MCF 10A (cell line): ENCODE measurements at regions not wholly inside any gene's neighbourhood (a gene's known extent, or its start where the extent isn't known, plus 50 kb on each side); places are given as distances from the start of the nearest gene placed in this dataset.

ENCODE experiments used
- BruUV-seq: library from RNA; stranded (reverse); fragments of 400-500 nt; replicated peaks from 2 replicates; lab custom pipeline; 2021; lab: Mats Ljungman, UMichigan
- CTCF ChIA-PET: fragments of 300-600 bp; sonication (Branson Sonifier 250); formaldehyde crosslinking; extraction: SDS; loops from one replicate; lab custom pipeline; 2021; ENCODE audit warnings: antibody characterized with exemption, inconsistent platforms; lab: Yijun Ruan, JAX
- POLR2A ChIA-PET: fragments of 300-600, 350-650 bp; sonication (Branson Sonifier 250); formaldehyde crosslinking; extraction: SDS; loops from one replicate; lab custom pipeline; 2020; ENCODE audit warnings: antibody characterized with exemption, inconsistent platforms; lab: Yijun Ruan, JAX
- DNase-seq: peaks from one replicate; pipeline ENCODE4 v3.0.0-alpha.2; 2018; ENCODE audit not compliant: unreplicated experiment
- H3K27ac Mint-ChIP-seq: one replicate; pipeline ENCODE4 v1.8.0; 2022; ENCODE audit warnings: mild to moderate bottlenecking, low read depth, mixed read lengths; ENCODE audit not compliant: unreplicated experiment
- H3K27me3 Mint-ChIP-seq: one replicate; pipeline ENCODE4 v1.8.0; 2022; ENCODE audit warnings: mixed read lengths; ENCODE audit not compliant: insufficient read depth, unreplicated experiment
- H3K36me3 Mint-ChIP-seq: one replicate; pipeline ENCODE4 v1.8.0; 2022; ENCODE audit warnings: mild to moderate bottlenecking, moderate library complexity, mixed read lengths; ENCODE audit not compliant: insufficient read depth, unreplicated experiment
- H3K4me1 Mint-ChIP-seq: one replicate; pipeline ENCODE4 v1.8.0; 2022; ENCODE audit warnings: mixed read lengths; ENCODE audit not compliant: insufficient read depth, unreplicated experiment
- H3K4me3 Mint-ChIP-seq: one replicate; pipeline ENCODE4 v1.8.0; 2022; ENCODE audit warnings: mild to moderate bottlenecking, moderate library complexity, mixed read lengths; ENCODE audit not compliant: unreplicated experiment
- H3K9me3 Mint-ChIP-seq: one replicate; pipeline ENCODE4 v1.8.0; 2022; ENCODE audit warnings: mixed read lengths; ENCODE audit not compliant: unreplicated experiment
- CTCF ChIP-seq: fragments of 200-600 bp; IDR thresholded peaks from one replicate; pipeline ENCODE4 v1.8.0; 2022; ENCODE audit warnings: antibody characterized with exemption, mild to moderate bottlenecking; ENCODE audit not compliant: unreplicated experiment
- intact Hi-C: fragments of 100-400 bp; cut with micrococcal nuclease; formaldehyde crosslinking; loops from 2 replicates; pipeline ENCODE4 v1.14.1; 2022

GRCh38 chr4:68744368-68744767 lies 71.4 kb upstream of the UGT2B10 start:
- intact Hi-C loops, result no loop called here
- CTCF ChIA-PET, result interaction anchor here (0.6 to 1.6 kb wide), 3 partner anchors 29 to 574 kb away, joined by 3 read pairs; no protein-coding TSS in a partner anchor
- no TSS peak for BruUV-seq

DNA sequence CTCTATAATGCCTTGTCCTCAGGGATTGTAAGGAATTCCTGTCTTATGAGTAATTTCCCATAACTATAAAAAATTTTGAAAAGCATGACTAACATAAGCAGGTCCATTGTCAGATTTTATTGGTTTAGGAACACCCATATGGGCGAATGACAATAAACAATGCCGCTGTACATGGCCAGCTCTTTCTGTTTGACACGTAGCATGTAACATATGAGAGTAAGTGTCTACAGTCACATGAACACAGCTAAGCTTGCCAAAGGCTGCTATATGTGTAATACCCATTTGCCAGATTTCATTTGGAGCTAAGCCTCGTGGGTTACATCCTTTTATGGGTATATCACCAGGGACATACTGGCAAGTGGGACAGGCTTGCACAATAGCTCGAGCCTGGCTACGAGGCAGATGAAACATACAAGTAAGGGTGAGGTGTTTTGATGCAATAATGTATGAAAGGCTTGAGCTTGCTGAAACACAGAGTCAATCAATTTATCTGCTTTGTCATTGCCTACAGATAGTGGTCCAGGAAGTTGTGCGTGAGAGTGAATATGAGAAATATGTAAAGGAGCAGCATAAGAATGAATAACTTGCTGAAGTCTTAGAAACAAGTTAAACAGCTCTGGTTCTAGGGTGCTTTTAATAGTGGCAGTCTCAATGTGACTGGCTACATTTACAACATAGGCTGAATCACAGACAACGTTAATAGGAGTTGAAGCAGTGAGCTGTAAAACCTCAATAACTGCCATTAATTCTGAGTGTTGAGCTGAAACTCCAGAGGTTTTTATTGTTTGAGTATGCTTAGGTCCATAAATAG lies 67.4 kb upstream of the UGT2B10 start:
- no TSS peak for BruUV-seq
- no peak overlapping the region for H3K27ac Mint-ChIP-seq
- no peaks in the 10 kb centered on the region for H3K27me3 Mint-ChIP-seq
- no peaks in the 10 kb centered on the region for H3K36me3 Mint-ChIP-seq
- no peaks in the 10 kb centered on the region for H3K9me3 Mint-ChIP-seq
- DNase-seq, result peak; percentile 71
- no peak for TF ChIP-seq CTCF
- ChIA-PET POLR2A (interaction anchor here (0.6 kb wide), 1 partner anchor 920 kb away, joined by 3 read pairs; no protein-coding TSS in a partner anchor), CTCF (interaction anchor here (0.6 to 0.8 kb wide), 3 partner anchors 13 to 1284 kb away, joined by 3 read pairs; no protein-coding TSS in a partner anchor)
- intact Hi-C loops, result no loop called here
- H3K4me3 Mint-ChIP-seq, result peak overlapping the region; percentile 32
- peaks cover 13% of the 10 kb centered on the region for H3K4me1 Mint-ChIP-seq

More at GRCh38 chr4:68744368-68744767, 71.4 kb upstream of the UGT2B10 start:
- no peak for DNase-seq
- H3K36me3 Mint-ChIP-seq, result no peaks in the 10 kb centered on the region
- POLR2A ChIA-PET, result no interaction called here
- H3K4me1 Mint-ChIP-seq, result peaks cover 13% of the 10 kb centered on the region
- H3K9me3 Mint-ChIP-seq, result no peaks in the 10 kb centered on the region
- no peaks in the 10 kb centered on the region for H3K27me3 Mint-ChIP-seq
- H3K27ac Mint-ChIP-seq, result peak overlapping the region; percentile 42
- TF ChIP-seq CTCF, result no peak
- no peak overlapping the region for H3K4me3 Mint-ChIP-seq

- no TSS peak for BruUV-seq
- Mint-ChIP-seq H3K9me3 (no peaks in the 10 kb centered on the region), H3K27me3 (no peaks in the 10 kb centered on the region), H3K4me3 (no peak overlapping the region), H3K4me1 (peaks cover 8% of the 10 kb centered on the region), H3K36me3 (no peaks in the 10 kb centered on the region), H3K27ac (no peak overlapping the region)
- ChIA-PET CTCF (interaction anchor here (0.7 kb wide), 1 partner anchor 596 kb away, joined by 3 read pairs; no protein-coding TSS in a partner anchor), POLR2A (interaction anchor here (0.6 kb wide), 1 partner anchor 496 kb away, joined by 3 read pairs; no protein-coding TSS in a partner anchor)
- no peak for DNase-seq
- TF ChIP-seq CTCF, result no peak
- intact Hi-C loops, result no loop called here
Measured at GRCh38 chr4:68750555-68750954, 65.2 kb upstream of the UGT2B10 start.

DNA sequence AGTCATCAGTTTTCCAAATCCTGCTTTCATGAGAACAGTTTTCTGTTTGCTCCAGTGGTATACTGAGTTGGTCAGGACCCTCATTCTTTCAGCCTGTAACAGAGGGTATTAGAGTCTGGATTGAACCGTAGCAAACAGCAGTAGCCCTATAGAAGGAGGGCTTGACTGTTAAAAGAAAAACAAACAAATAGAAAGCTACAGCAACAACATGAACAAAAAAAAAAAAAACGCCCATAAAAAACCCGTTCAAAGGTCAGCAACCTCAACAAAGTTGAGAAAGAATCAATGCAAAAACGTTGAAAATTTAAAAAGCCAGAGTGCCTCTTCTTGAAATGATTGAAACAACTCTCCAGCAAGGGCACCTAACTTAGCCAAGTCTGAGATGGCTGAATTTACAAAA lies 64.7 kb upstream of the UGT2B10 start:
- ChIA-PET POLR2A (no interaction called here), CTCF (interaction anchor here (0.6 kb wide), 1 partner anchor 274 kb away, joined by 3 read pairs; no protein-coding TSS in a partner anchor)
- no peaks in the 10 kb centered on the region for H3K36me3 Mint-ChIP-seq
- no peak for DNase-seq
- H3K4me1 Mint-ChIP-seq, result peaks cover 8% of the 10 kb centered on the region
- no TSS peak for BruUV-seq
- no peaks in the 10 kb centered on the region for H3K27me3 Mint-ChIP-seq
- no peak overlapping the region for H3K27ac Mint-ChIP-seq
- H3K9me3 Mint-ChIP-seq, result no peaks in the 10 kb centered on the region
- TF ChIP-seq CTCF, result no peak
- H3K4me3 Mint-ChIP-seq, result no peak overlapping the region
- intact Hi-C loops, result no loop called here
